ENCODE measurements at regions not wholly inside any gene's neighbourhood (a gene's known extent, or its start where the extent isn't known, plus 50 kb on each side); places are given as distances from the start of the nearest gene placed in this dataset.

GRCh38 chr17:77311371-77311981, 170.7 kb downstream of the SEC14L1 start:
- no peak overlapping the region for H3K4me3 ChIP-seq (ENCODE audit: low read depth, low read length)
- no peak for TF ChIP-seq CTCF (conservative IDR thresholded peaks at IDR 0.05; ENCODE audit: low read depth, low read length)
- DNase-seq (ENCODE audit: low read depth): no peak

- DNase-seq (ENCODE audit: low read depth): no peak
- TF ChIP-seq CTCF (conservative IDR thresholded peaks at IDR 0.05; ENCODE audit: low read depth, low read length): no peak
- H3K4me3 ChIP-seq (ENCODE audit: low read depth, low read length): no peak overlapping the region
Measured at GRCh38 chr17:77312061-77312701, 171.4 kb downstream of the SEC14L1 start.

GRCh38 chr17:77312786-77313599, 172.2 kb downstream of the SEC14L1 start:
- TF ChIP-seq CTCF (conservative IDR thresholded peaks at IDR 0.05; ENCODE audit: low read depth, low read length): no peak
- no peak overlapping the region for H3K4me3 ChIP-seq (ENCODE audit: low read depth, low read length)
- peak; percentile 89 for DNase-seq (ENCODE audit: low read depth)

GRCh38 chr17:77313831-77314230, 173.1 kb downstream of the SEC14L1 start:
- no peak overlapping the region for H3K4me3 ChIP-seq (ENCODE audit: low read depth, low read length)
- no peak for TF ChIP-seq CTCF (conservative IDR thresholded peaks at IDR 0.05; ENCODE audit: low read depth, low read length)
- DNase-seq (ENCODE audit: low read depth): no peak

- no peak for DNase-seq (ENCODE audit: low read depth)
- no peak for TF ChIP-seq CTCF (conservative IDR thresholded peaks at IDR 0.05; ENCODE audit: low read depth, low read length)
- H3K4me3 ChIP-seq (ENCODE audit: low read depth, low read length): no peak overlapping the region
Measured at GRCh38 chr17:77314601-77315000, 173.8 kb downstream of the SEC14L1 start.

- H3K4me3 ChIP-seq (ENCODE audit: low read depth, low read length): no peak overlapping the region
- DNase-seq (ENCODE audit: low read depth): no peak
- no peak for TF ChIP-seq CTCF (conservative IDR thresholded peaks at IDR 0.05; ENCODE audit: low read depth, low read length)
Measured at GRCh38 chr17:77315010-77315409, 174.2 kb downstream of the SEC14L1 start.
